ENCODE measurements at regions not wholly inside any gene's neighbourhood (a gene's known extent, or its start where the extent isn't known, plus 50 kb on each side); places are given as distances from the start of the nearest gene placed in this dataset.

GRCh38 chr3:166488977-166489672 lies 651.9 kb upstream of the BCHE start:
- ATAC-seq (no peak), DNase-seq (no peak)
- intact Hi-C loops (cut with micrococcal nuclease): no loop called here

GRCh38 chr3:166484470-166484869 lies 647.2 kb upstream of the BCHE start:
- ATAC-seq: no peak
- no peak for DNase-seq
- intact Hi-C loops (cut with micrococcal nuclease): no loop called here

GRCh38 chr3:166481340-166481739 lies 644.1 kb upstream of the BCHE start:
- ATAC-seq (no peak), DNase-seq (no peak)
- intact Hi-C loops (cut with micrococcal nuclease): no loop called here

- DNase-seq (no peak), ATAC-seq (no peak)
- intact Hi-C loops (cut with micrococcal nuclease): no loop called here
These were observed 641.1 kb upstream of the BCHE start for GRCh38 chr3:166478356-166478755.

- DNase-seq: no peak
- intact Hi-C loops (cut with micrococcal nuclease): no loop called here
- no peak for ATAC-seq
These were observed 636.3 kb upstream of the BCHE start for GRCh38 chr3:166473501-166473900.

GRCh38 chr3:166472015-166472414 lies 634.8 kb upstream of the BCHE start:
- no peak for DNase-seq
- no peak for ATAC-seq
- intact Hi-C loops (cut with micrococcal nuclease): no loop called here

- DNase-seq (no peak), ATAC-seq (no peak)
- intact Hi-C loops (cut with micrococcal nuclease): no loop called here
These were observed 634.0 kb upstream of the BCHE start for GRCh38 chr3:166471074-166471767.

- intact Hi-C loops (cut with micrococcal nuclease): no loop called here
- DNase-seq: no peak
- no peak for ATAC-seq
These were observed 625.8 kb upstream of the BCHE start for GRCh38 chr3:166462891-166463470.

GRCh38 chr3:166461626-166462025 lies 624.4 kb upstream of the BCHE start:
- DNase-seq (no peak), ATAC-seq (no peak)
- intact Hi-C loops (cut with micrococcal nuclease): no loop called here

- intact Hi-C loops (cut with micrococcal nuclease): no loop called here
- no peak for DNase-seq
- no peak for ATAC-seq
These were observed 620.2 kb upstream of the BCHE start for GRCh38 chr3:166457382-166457781.

- intact Hi-C loops (cut with micrococcal nuclease): no loop called here
- no peak for DNase-seq
- no peak for ATAC-seq
These were observed 619.1 kb upstream of the BCHE start for GRCh38 chr3:166456286-166456685.

GRCh38 chr3:166455744-166456143 lies 618.5 kb upstream of the BCHE start:
- ATAC-seq: no peak

GRCh38 chr3:166453478-166453877 lies 616.3 kb upstream of the BCHE start:
- ATAC-seq (no peak), DNase-seq (no peak)
- intact Hi-C loops (cut with micrococcal nuclease): no loop called here

More at GRCh38 chr3:166455744-166456143, 618.5 kb upstream of the BCHE start:
- no peak for DNase-seq
- intact Hi-C loops (cut with micrococcal nuclease): no loop called here

- intact Hi-C loops (cut with micrococcal nuclease): no loop called here
- no peak for ATAC-seq
- no peak for DNase-seq
These were observed 614.8 kb upstream of the BCHE start for GRCh38 chr3:166451997-166452396.

GRCh38 chr3:166447513-166447912 lies 610.3 kb upstream of the BCHE start:
- DNase-seq (no peak), ATAC-seq (no peak)
- intact Hi-C loops (cut with micrococcal nuclease): no loop called here

GRCh38 chr3:166446986-166447385 lies 609.8 kb upstream of the BCHE start:
- DNase-seq: no peak
- intact Hi-C loops (cut with micrococcal nuclease): no loop called here
- no peak for ATAC-seq

GRCh38 chr3:166446291-166446690 lies 609.1 kb upstream of the BCHE start:
- intact Hi-C loops (cut with micrococcal nuclease): no loop called here
- DNase-seq (no peak), ATAC-seq (no peak)

GRCh38 chr3:166445865-166446264 lies 608.6 kb upstream of the BCHE start:
- intact Hi-C loops (cut with micrococcal nuclease): no loop called here
- ATAC-seq: no peak
- no peak for DNase-seq

GRCh38 chr3:166444756-166445155 lies 607.5 kb upstream of the BCHE start:
- ATAC-seq: no peak
- DNase-seq: no peak
- intact Hi-C loops (cut with micrococcal nuclease): no loop called here

GRCh38 chr3:166444336-166444735 lies 607.1 kb upstream of the BCHE start:
- ATAC-seq: no peak
- intact Hi-C loops (cut with micrococcal nuclease): no loop called here
- DNase-seq: no peak

All from left ventricle myocardium superior (tissue), 1 donor.